ENCODE measurements at regions not wholly inside any gene's neighbourhood (a gene's known extent, or its start where the extent isn't known, plus 50 kb on each side); places are given as distances from the start of the nearest gene placed in this dataset.

DNA sequence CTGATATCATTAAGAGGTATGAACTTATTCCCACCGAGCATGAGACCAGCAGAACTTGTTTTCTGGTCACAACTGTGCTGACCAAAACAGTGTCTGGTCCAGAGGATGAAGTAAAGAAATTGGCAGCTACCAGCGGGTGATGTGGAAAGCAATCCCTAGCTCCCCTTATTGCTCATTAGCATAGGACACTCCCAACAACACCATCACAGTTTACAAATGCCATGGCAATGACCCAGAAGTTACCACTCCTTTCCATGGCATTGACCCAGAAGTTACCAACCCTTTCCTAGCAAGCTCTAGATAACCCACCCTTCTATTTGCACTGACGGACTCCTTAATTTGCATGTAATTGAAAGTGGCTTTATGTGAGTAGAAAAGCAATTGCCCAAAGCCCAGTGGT, 1856.1 kb downstream of the OLFM4 start:
- TF ChIP-seq EP300 (IDR thresholded peaks at IDR 0.05) = no peak
- TF ChIP-seq, protein P1, sequence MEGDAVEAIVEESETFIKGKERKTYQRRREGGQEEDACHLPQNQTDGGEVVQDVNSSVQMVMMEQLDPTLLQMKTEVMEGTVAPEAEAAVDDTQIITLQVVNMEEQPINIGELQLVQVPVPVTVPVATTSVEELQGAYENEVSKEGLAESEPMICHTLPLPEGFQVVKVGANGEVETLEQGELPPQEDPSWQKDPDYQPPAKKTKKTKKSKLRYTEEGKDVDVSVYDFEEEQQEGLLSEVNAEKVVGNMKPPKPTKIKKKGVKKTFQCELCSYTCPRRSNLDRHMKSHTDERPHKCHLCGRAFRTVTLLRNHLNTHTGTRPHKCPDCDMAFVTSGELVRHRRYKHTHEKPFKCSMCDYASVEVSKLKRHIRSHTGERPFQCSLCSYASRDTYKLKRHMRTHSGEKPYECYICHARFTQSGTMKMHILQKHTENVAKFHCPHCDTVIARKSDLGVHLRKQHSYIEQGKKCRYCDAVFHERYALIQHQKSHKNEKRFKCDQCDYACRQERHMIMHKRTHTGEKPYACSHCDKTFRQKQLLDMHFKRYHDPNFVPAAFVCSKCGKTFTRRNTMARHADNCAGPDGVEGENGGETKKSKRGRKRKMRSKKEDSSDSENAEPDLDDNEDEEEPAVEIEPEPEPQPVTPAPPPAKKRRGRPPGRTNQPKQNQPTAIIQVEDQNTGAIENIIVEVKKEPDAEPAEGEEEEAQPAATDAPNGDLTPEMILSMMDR (IDR thresholded peaks at IDR 0.05) = no peak
- TF ChIP-seq POLR2A (IDR thresholded peaks at IDR 0.05) = no peak
- TF ChIP-seq POLR2AphosphoS5 (IDR thresholded peaks at IDR 0.05) = no peak
- H3K27me3 ChIP-seq = no peaks in the 10 kb centered on the region
- H3K4me3 ChIP-seq = no peak overlapping the region
- no peaks in the 10 kb centered on the region for H3K4me1 ChIP-seq
- no peaks in the 10 kb centered on the region for H3K9me3 ChIP-seq
- H3K36me3 ChIP-seq = no peaks in the 10 kb centered on the region
- 84% methylated on average over 3 of the region's 3 CpGs for WGBS
- H3K27ac ChIP-seq = no peak overlapping the region
- no peak for DNase-seq (ENCODE audit: low spot score in 2 of 2)

DNA sequence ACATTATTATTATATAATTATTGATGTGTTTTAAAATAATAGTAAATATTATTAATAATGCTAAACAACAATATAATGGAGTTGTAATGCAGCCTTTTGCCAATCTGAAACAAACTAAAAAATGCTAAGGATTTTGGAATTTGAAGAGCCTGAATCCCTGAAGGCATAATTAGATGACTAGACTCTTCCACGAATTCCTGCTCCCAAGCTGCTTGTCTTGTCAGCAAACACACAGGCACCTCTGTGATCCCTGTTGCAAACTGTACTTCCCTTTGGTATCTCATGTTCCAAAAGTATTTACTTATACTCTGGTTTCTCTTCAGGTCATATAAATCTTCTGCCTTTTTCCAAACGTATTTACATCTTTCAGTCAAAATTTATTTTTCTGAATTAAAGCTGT, 1862.4 kb downstream of the OLFM4 start:
- no peak for DNase-seq (ENCODE audit: low spot score in 2 of 2)
- Histone ChIP-seq H3K27me3 (no peaks in the 10 kb centered on the region), H3K27ac (no peak overlapping the region), H3K36me3 (no peaks in the 10 kb centered on the region), H3K9me3 (no peaks in the 10 kb centered on the region), H3K4me3 (no peak overlapping the region), H3K4me1 (no peaks in the 10 kb centered on the region)
- WGBS = 30% methylated on average over 2 of the region's 2 CpGs
- TF ChIP-seq, protein P1 (IDR thresholded peaks at IDR 0.05) = no peak
- TF ChIP-seq POLR2AphosphoS5 (IDR thresholded peaks at IDR 0.05) (no peak), EP300 (IDR thresholded peaks at IDR 0.05) (no peak), POLR2A (IDR thresholded peaks at IDR 0.05) (no peak)

DNA sequence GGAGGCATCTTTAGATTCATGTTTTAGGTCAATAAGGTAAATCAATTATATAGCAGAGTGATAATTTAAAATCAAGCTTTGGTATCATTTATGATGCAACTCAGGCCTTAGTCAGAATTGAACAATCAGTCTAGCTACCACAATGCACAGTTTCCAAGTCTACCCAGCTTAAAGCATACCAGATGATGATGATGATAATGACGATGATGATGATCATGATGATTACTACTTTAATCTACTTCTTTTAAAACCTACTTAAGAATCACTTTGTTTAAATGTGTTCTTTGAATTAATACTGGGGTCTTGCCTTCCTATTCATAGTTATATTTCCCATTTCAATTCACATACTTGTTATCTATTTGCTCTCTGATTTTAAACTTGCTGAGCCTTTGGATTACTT, 1872.7 kb downstream of the OLFM4 start:
- Histone ChIP-seq H3K27ac (no peak overlapping the region), H3K4me3 (no peak overlapping the region), H3K36me3 (no peaks in the 10 kb centered on the region), H3K4me1 (no peaks in the 10 kb centered on the region), H3K9me3 (no peaks in the 10 kb centered on the region), H3K27me3 (no peaks in the 10 kb centered on the region)
- no peak for DNase-seq (ENCODE audit: low spot score in 2 of 2)
- TF ChIP-seq, protein P1 (IDR thresholded peaks at IDR 0.05) = no peak
- TF ChIP-seq POLR2A (IDR thresholded peaks at IDR 0.05) = no peak
- TF ChIP-seq EP300 (IDR thresholded peaks at IDR 0.05) = no peak
- no peak for TF ChIP-seq POLR2AphosphoS5 (IDR thresholded peaks at IDR 0.05)
- 68% methylated on average over 1 of the region's 1 CpG for WGBS

DNA sequence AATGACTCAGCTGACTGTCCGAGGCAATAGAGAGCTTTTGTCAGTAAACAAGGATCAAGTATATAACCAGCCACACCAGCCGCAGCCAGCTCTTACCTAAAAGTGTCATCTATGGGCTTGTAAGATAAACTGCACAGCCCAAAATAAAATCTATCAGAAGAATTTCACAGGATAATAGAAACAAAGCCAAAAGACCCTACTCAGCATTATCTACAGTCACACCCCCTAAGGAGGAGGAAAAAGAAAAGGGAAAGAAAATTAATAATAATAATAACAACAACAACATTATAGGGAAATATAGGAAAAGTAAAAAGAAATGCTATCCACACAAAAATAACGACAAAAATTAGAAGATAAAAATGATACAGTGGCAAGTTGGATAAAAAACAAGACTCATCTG, 1883.8 kb downstream of the OLFM4 start:
- Histone ChIP-seq H3K4me1 (no peaks in the 10 kb centered on the region), H3K27me3 (no peaks in the 10 kb centered on the region), H3K4me3 (no peak overlapping the region), H3K36me3 (no peaks in the 10 kb centered on the region), H3K9me3 (no peaks in the 10 kb centered on the region), H3K27ac (no peak overlapping the region)
- 86% methylated on average over 3 of the region's 3 CpGs for WGBS
- DNase-seq (ENCODE audit: low spot score in 2 of 2) = no peak
- TF ChIP-seq POLR2AphosphoS5 (IDR thresholded peaks at IDR 0.05) (no peak), EP300 (IDR thresholded peaks at IDR 0.05) (no peak), POLR2A (IDR thresholded peaks at IDR 0.05) (no peak)
- TF ChIP-seq, protein P1 (IDR thresholded peaks at IDR 0.05) = no peak

DNA sequence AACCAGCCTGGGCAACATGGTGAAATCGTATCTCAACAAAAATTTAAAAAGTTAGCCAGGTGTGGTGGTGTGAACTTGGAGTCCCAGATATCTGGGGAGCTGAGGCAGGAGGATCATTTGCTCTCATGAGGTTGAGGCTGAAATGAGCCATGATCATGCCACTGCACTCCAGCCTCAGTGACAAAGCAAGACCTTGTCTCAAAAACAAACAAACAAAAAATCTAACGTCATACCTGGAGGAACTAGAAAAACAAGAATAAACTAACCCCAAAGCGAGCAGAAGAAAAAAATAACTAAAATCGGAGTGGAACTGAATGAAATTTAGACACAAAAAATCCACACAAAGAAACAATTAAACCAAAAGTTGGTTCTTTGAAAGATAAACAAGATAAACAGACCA, 1885.1 kb downstream of the OLFM4 start:
- no peak for DNase-seq (ENCODE audit: low spot score in 2 of 2)
- Histone ChIP-seq H3K36me3 (no peaks in the 10 kb centered on the region), H3K9me3 (no peaks in the 10 kb centered on the region), H3K4me3 (no peak overlapping the region), H3K27me3 (no peaks in the 10 kb centered on the region), H3K27ac (no peak overlapping the region), H3K4me1 (no peaks in the 10 kb centered on the region)
- WGBS = 72% methylated on average over 4 of the region's 4 CpGs
- TF ChIP-seq, protein P1 (IDR thresholded peaks at IDR 0.05) = no peak
- TF ChIP-seq POLR2AphosphoS5 (IDR thresholded peaks at IDR 0.05) (no peak), EP300 (IDR thresholded peaks at IDR 0.05) (no peak), POLR2A (IDR thresholded peaks at IDR 0.05) (no peak)

Data from suprapubic skin (tissue), 4 donors.